GM23338 (cell line): ENCODE measurements at regions not wholly inside any gene's neighbourhood (a gene's known extent, or its start where the extent isn't known, plus 50 kb on each side); places are given as distances from the start of the nearest gene placed in this dataset.

ENCODE experiments used
- CTCF ChIP-seq, 2 experiments: fragments of 200-600 bp in 1 of 2; sonication (generic) in 1 of 2; conservative IDR thresholded peaks; 2 replicates each; pipeline versions ENCODE4 v1.5.1 to v1.6.1; 2016 to 2017; ENCODE audit warnings: antibody characterized with exemption in 2 of 2, low read depth in 2 of 2, mild to moderate bottlenecking in 2 of 2, moderate library complexity in 1 of 2
- ETS1 ChIP-seq: IDR thresholded peaks from 2 replicates; pipeline ENCODE4 v1.6.1; 2016; ENCODE audit warnings: antibody characterized with exemption
- EZH2 ChIP-seq: fragments of 200-600 bp; sonication (generic); IDR thresholded peaks from one replicate; pipeline ENCODE4 v1.8.0; 2017; ENCODE audit warnings: antibody characterized with exemption, mild to moderate bottlenecking, low read depth; ENCODE audit not compliant: unreplicated experiment
- EZH2phosphoT487 ChIP-seq: fragments of 200-600 bp; sonication (generic); IDR thresholded peaks from one replicate; pipeline ENCODE4 v1.8.1; 2018; ENCODE audit warnings: antibody characterized with exemption; ENCODE audit not compliant: unreplicated experiment
- NANOG ChIP-seq: IDR thresholded peaks from 2 replicates; pipeline ENCODE4 v1.6.1; 2016; ENCODE audit warnings: antibody characterized with exemption, borderline replicate concordance
- POLR2AphosphoS5 ChIP-seq: IDR thresholded peaks from 2 replicates; pipeline ENCODE4 v1.6.1; 2016; ENCODE audit warnings: antibody characterized with exemption, low read depth
- REST ChIP-seq: IDR thresholded peaks from one replicate; pipeline ENCODE4 v1.6.1; 2018; ENCODE audit warnings: antibody characterized with exemption; ENCODE audit not compliant: unreplicated experiment
- STAT1 ChIP-seq: IDR thresholded peaks from one replicate; pipeline ENCODE4 v1.6.1; 2016; ENCODE audit warnings: antibody characterized with exemption; ENCODE audit not compliant: unreplicated experiment
- ZNF114 ChIP-seq: fragments of 250-450 bp; sonication (Bioruptor Pico); IDR thresholded peaks from 2 replicates; pipeline ENCODE4 v1.5.0; 2020; ENCODE audit warnings: mild to moderate bottlenecking, moderate library complexity
- ZNF462 ChIP-seq: fragments of 250-450 bp; sonication (Bioruptor Pico); IDR thresholded peaks from 2 replicates; pipeline ENCODE4 v1.5.0; 2020; ENCODE audit warnings: mild to moderate bottlenecking, moderate library complexity

- TF ChIP-seq CTCF (conservative IDR thresholded peaks at IDR 0.05; ENCODE audit: low read depth in 2 of 2) (no peak), ZNF114 (CRISPR knock-in tag) (no peak), ETS1 (no peak), EZH2 (no peak), STAT1 (no peak), POLR2AphosphoS5 (no peak), REST (no peak), NANOG (no peak), EZH2phosphoT487 (no peak), ZNF462 (CRISPR knock-in tag) (no peak)
These were observed 178.5 kb upstream of the MSX2 start for GRCh38 chr5:174545926-174546325.
